ENCODE measurements at regions not wholly inside any gene's neighbourhood (a gene's known extent, or its start where the extent isn't known, plus 50 kb on each side); places are given as distances from the start of the nearest gene placed in this dataset.

GRCh38 chr2:147438882-147439281 is 405.9 kb upstream of the ACVR2A start:
- H3K9me3 Mint-ChIP-seq (ENCODE audit: unreplicated experiment): no peaks in the 10 kb centered on the region
- Histone ChIP-seq H3K4me3 (ENCODE audit: insufficient read depth, low read depth, low read length) (no peak overlapping the region), H2AFZ (ENCODE audit: low read depth, low read length) (no peak overlapping the region), H3K4me2 (ENCODE audit: low read length) (no peak overlapping the region), H3K27ac (ENCODE audit: low read depth, low read length) (no peak overlapping the region), H3K9ac (ENCODE audit: low read length) (no peak overlapping the region), H3K27me3 (ENCODE audit: insufficient read depth, low read length) (no peaks in the 10 kb centered on the region), H4K20me1 (ENCODE audit: insufficient read depth, low read length) (no peaks in the 10 kb centered on the region), H3K36me3 (ENCODE audit: insufficient read depth, low read length) (no peaks in the 10 kb centered on the region), H3K79me2 (ENCODE audit: insufficient read depth, low read length) (no peaks in the 10 kb centered on the region), H3K4me1 (ENCODE audit: insufficient read depth, low read length) (no peaks in the 10 kb centered on the region), H3K9me3 (ENCODE audit: insufficient read depth, low read depth, low read length) (no peaks in the 10 kb centered on the region)
- TF ChIP-seq EZH2 (IDR thresholded peaks at IDR 0.05; ENCODE audit: insufficient read depth, low read length) (no peak), CTCF (IDR thresholded peaks at IDR 0.05; ENCODE audit: insufficient read depth, low read depth, low read length) (no peak)
- H3K4me3 Mint-ChIP-seq (ENCODE audit: unreplicated experiment): no peak overlapping the region
- no peak for DNase-seq (ENCODE audit: low read depth)
- H3K27ac Mint-ChIP-seq (ENCODE audit: unreplicated experiment): no peak overlapping the region
- no peak for FAIRE-seq
- no peaks in the 10 kb centered on the region for H3K36me3 Mint-ChIP-seq (ENCODE audit: low read depth, unreplicated experiment)
- H3K27me3 Mint-ChIP-seq (ENCODE audit: low read depth, unreplicated experiment): peaks cover 3% of the 10 kb centered on the region
- H3K4me1 Mint-ChIP-seq (ENCODE audit: low read depth, unreplicated experiment): no peaks in the 10 kb centered on the region

GRCh38 chr2:147433822-147434221 is 411.0 kb upstream of the ACVR2A start:
- H3K27ac Mint-ChIP-seq (ENCODE audit: unreplicated experiment): no peak overlapping the region
- DNase-seq (ENCODE audit: low read depth): no peak
- H3K4me3 Mint-ChIP-seq (ENCODE audit: unreplicated experiment): no peak overlapping the region
- H3K9me3 Mint-ChIP-seq (ENCODE audit: unreplicated experiment): no peaks in the 10 kb centered on the region
- Histone ChIP-seq H2AFZ (ENCODE audit: low read depth, low read length) (no peak overlapping the region), H3K4me3 (ENCODE audit: insufficient read depth, low read depth, low read length) (no peak overlapping the region), H3K27ac (ENCODE audit: low read depth, low read length) (no peak overlapping the region), H3K79me2 (ENCODE audit: insufficient read depth, low read length) (no peaks in the 10 kb centered on the region), H3K9ac (ENCODE audit: low read length) (no peak overlapping the region), H3K9me3 (ENCODE audit: insufficient read depth, low read depth, low read length) (no peaks in the 10 kb centered on the region), H3K4me2 (ENCODE audit: low read length) (no peak overlapping the region), H3K36me3 (ENCODE audit: insufficient read depth, low read length) (no peaks in the 10 kb centered on the region), H4K20me1 (ENCODE audit: insufficient read depth, low read length) (no peaks in the 10 kb centered on the region), H3K4me1 (ENCODE audit: insufficient read depth, low read length) (no peaks in the 10 kb centered on the region), H3K27me3 (ENCODE audit: insufficient read depth, low read length) (no peaks in the 10 kb centered on the region)
- no peaks in the 10 kb centered on the region for H3K4me1 Mint-ChIP-seq (ENCODE audit: low read depth, unreplicated experiment)
- no peak for TF ChIP-seq EZH2 (IDR thresholded peaks at IDR 0.05; ENCODE audit: insufficient read depth, low read length)
- no peak for TF ChIP-seq CTCF (IDR thresholded peaks at IDR 0.05; ENCODE audit: insufficient read depth, low read depth, low read length)
- peaks cover 3% of the 10 kb centered on the region for H3K27me3 Mint-ChIP-seq (ENCODE audit: low read depth, unreplicated experiment)
- H3K36me3 Mint-ChIP-seq (ENCODE audit: low read depth, unreplicated experiment): no peaks in the 10 kb centered on the region
- FAIRE-seq: no peak

- no peaks in the 10 kb centered on the region for H4K20me1 ChIP-seq (ENCODE audit: insufficient read depth, low read length)
- H2AFZ ChIP-seq (ENCODE audit: low read depth, low read length): no peak overlapping the region
- no peak overlapping the region for H3K4me2 ChIP-seq (ENCODE audit: low read length)
- H3K79me2 ChIP-seq (ENCODE audit: insufficient read depth, low read length): no peaks in the 10 kb centered on the region
- H3K4me3 ChIP-seq (ENCODE audit: insufficient read depth, low read depth, low read length): no peak overlapping the region
- Mint-ChIP-seq H3K27me3 (ENCODE audit: low read depth, unreplicated experiment) (peaks cover 3% of the 10 kb centered on the region), H3K4me1 (ENCODE audit: low read depth, unreplicated experiment) (no peaks in the 10 kb centered on the region), H3K36me3 (ENCODE audit: low read depth, unreplicated experiment) (no peaks in the 10 kb centered on the region), H3K9me3 (ENCODE audit: unreplicated experiment) (no peaks in the 10 kb centered on the region), H3K27ac (ENCODE audit: unreplicated experiment) (no peak overlapping the region), H3K4me3 (ENCODE audit: unreplicated experiment) (no peak overlapping the region)
- no peak overlapping the region for H3K27ac ChIP-seq (ENCODE audit: low read depth, low read length)
- no peaks in the 10 kb centered on the region for H3K27me3 ChIP-seq (ENCODE audit: insufficient read depth, low read length)
- no peak for TF ChIP-seq EZH2 (IDR thresholded peaks at IDR 0.05; ENCODE audit: insufficient read depth, low read length)
- no peaks in the 10 kb centered on the region for H3K9me3 ChIP-seq (ENCODE audit: insufficient read depth, low read depth, low read length)
- H3K36me3 ChIP-seq (ENCODE audit: insufficient read depth, low read length): no peaks in the 10 kb centered on the region
- DNase-seq (ENCODE audit: low read depth) (no peak), FAIRE-seq (no peak)
- no peaks in the 10 kb centered on the region for H3K4me1 ChIP-seq (ENCODE audit: insufficient read depth, low read length)
- H3K9ac ChIP-seq (ENCODE audit: low read length): no peak overlapping the region
These were observed 414.4 kb upstream of the ACVR2A start for GRCh38 chr2:147430408-147430807.

Data from astrocyte (in vitro differentiated cells and primary cell).